Neural cell (in vitro differentiated cells): ENCODE measurements at regions not wholly inside any gene's neighbourhood (a gene's known extent, or its start where the extent isn't known, plus 50 kb on each side); places are given as distances from the start of the nearest gene placed in this dataset.

Experiments
- CTCF ChIP-seq: fragments of 450-650 bp; IDR thresholded peaks from 2 replicates; pipeline ENCODE4 v1.5.1; 2014; ENCODE audit warnings: antibody characterized with exemption, mild to moderate bottlenecking, moderate library complexity; ENCODE audit not compliant: poor library complexity, severe bottlenecking
- EP300 ChIP-seq: fragments of 450-650 bp; conservative IDR thresholded peaks from 2 replicates; pipeline ENCODE4 v1.6.1; 2014; ENCODE audit warnings: antibody characterized with exemption, mild to moderate bottlenecking, moderate library complexity; ENCODE audit not compliant: poor library complexity, severe bottlenecking
- EZH2 ChIP-seq: fragments of 200-600, 300-800 bp; shearing (Covaris generic), sonication (generic); IDR thresholded peaks from 2 replicates; pipeline ENCODE4 v1.6.1; 2014; ENCODE audit warnings: antibody characterized with exemption, low read length, borderline replicate concordance, mild to moderate bottlenecking; ENCODE audit not compliant: insufficient read depth, poor library complexity, severe bottlenecking
- MXI1 ChIP-seq: fragments of 450-650 bp; conservative IDR thresholded peaks from 2 replicates; pipeline ENCODE4 v1.6.1; 2014; ENCODE audit warnings: antibody characterized with exemption, mild to moderate bottlenecking; ENCODE audit not compliant: poor library complexity, severe bottlenecking
- POLR2AphosphoS5 ChIP-seq: IDR thresholded peaks from 2 replicates; pipeline ENCODE4 v1.6.1; 2012
- RAD21 ChIP-seq: fragments of 450-650 bp; conservative IDR thresholded peaks from 2 replicates; pipeline ENCODE4 v1.6.1; 2014; ENCODE audit warnings: antibody characterized with exemption, mild to moderate bottlenecking, moderate library complexity
- REST ChIP-seq: IDR thresholded peaks from 2 replicates; pipeline ENCODE4 v1.6.1; 2012; ENCODE audit warnings: borderline replicate concordance
- SMC3 ChIP-seq: fragments of 450-650 bp; conservative IDR thresholded peaks from 2 replicates; pipeline ENCODE4 v1.6.1; 2014; ENCODE audit warnings: antibody characterized with exemption, mild to moderate bottlenecking, moderate library complexity; ENCODE audit not compliant: poor library complexity
- TAF1 ChIP-seq: IDR thresholded peaks from 2 replicates; pipeline ENCODE4 v1.6.1; 2012; ENCODE audit warnings: low read depth

DNA sequence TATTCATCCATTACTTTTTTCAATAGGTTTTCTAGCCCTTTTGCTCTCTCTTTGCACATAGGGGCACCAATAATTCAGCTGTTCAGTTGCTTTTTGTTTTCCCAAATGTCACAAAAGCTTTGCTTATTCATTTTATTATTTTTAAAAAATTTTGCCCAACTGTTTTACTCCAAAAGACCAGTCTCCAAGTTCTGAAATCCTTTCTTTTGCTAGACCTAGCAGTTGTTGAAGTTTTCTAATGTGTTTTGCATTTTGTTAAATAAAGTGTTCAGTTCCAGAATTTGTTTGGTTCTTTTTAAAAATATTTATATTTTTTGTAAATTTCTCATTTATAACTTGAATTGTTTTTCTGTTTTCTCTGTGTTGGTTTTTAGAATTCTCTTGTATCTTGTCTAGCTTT, 1227.3 kb downstream of the ROBO2 start:
- TF ChIP-seq POLR2AphosphoS5 (no peak), CTCF (no peak), EZH2 (no peak), SMC3 (no peak), EP300 (no peak), TAF1 (no peak), RAD21 (no peak), REST (no peak), MXI1 (no peak)
